GM12873 (cell line): ENCODE measurements at regions not wholly inside any gene's neighbourhood (a gene's known extent, or its start where the extent isn't known, plus 50 kb on each side); places are given as distances from the start of the nearest gene placed in this dataset.

Source experiments
- CTCF ChIP-seq: IDR thresholded peaks from 2 replicates; pipeline ENCODE4 v1.5.1; 2012; ENCODE audit warnings: low read depth, mild to moderate bottlenecking, moderate library complexity, low read length, control low read depth; ENCODE audit not compliant: insufficient read depth; ENCODE audit errors: missing control alignments

DNA sequence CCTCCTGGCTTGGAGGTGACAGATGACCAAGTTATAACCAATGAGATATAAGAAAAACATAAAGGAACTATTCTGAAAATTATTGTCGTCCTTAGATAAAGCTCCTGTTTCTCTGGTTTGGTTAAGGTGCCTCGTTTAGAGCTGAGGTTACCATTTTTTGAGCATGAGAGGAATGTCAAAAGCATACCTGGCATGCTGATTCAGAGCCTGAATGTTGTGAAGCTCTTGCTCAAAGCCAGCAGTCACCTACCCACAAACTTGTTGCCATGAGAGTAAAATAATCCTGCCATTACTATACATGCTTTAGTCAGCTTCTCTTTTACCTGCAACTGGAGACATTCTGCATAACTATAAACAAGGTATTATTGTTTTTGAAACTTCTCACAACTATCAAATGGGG, 1116.2 kb downstream of the DIAPH3 start:
- TF ChIP-seq CTCF = no peak

GRCh38 chr13:59061621-59062020, 1102.1 kb downstream of the DIAPH3 start:
- no peak for TF ChIP-seq CTCF

DNA sequence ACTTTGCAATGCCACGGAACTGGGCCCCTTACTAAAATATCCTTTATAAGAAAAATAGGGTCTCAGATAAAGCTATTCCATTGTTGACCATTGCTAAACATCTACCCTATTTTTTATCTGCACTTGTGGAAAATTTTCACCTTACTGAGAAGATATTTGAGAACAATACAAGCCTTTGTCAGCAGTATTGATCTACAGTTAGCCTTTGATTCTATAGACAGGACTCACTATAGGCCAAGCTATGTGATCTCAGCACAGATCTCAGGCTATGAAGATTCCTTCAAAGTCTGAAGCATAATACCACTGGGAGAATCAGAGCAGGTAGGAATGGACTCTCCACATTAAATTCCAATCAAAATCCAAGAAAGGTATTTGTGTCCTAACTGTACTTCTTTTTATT, 1099.7 kb downstream of the DIAPH3 start:
- TF ChIP-seq CTCF = no peak

DNA sequence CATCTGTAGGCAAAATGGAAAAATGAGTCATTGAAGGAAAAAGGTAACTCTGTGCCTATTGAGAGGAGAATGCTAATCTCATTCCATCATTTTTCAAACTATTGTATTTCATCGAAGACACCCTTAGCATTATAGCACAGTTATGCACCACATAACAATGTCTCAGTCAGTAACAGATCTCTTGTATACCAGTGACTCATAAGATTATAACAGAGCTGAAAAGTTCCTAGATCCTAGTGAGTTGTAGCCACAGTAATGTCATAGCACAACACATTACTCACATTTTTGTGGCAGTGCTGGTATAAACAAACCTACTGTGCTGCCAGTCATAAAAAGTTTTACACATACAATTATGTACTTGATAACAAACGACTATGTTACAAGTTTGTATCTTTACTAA, 1077.6 kb downstream of the DIAPH3 start:
- no peak for TF ChIP-seq CTCF

- no peak for TF ChIP-seq CTCF
Observed at GRCh38 chr13:59088716-59089115, 1075.0 kb downstream of the DIAPH3 start.

DNA sequence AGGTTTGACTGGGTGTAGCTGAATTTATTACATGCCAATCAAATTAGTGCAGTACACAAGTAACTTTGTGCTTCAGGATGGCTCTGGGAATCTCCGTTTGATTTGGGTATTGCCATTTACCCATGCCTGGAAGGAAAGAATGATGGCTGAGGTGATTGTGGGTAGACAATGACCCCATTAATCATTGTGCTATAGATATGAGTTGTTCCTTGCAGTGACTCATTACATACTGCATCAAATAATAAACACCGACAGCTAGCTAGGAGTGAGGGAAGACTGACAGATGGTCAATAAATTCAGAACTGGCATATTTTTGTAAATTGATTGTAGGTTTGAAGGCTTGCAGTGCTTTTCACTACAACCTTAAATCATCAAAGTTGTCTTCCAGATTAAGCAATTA, 1069.5 kb downstream of the DIAPH3 start:
- no peak for TF ChIP-seq CTCF

DNA sequence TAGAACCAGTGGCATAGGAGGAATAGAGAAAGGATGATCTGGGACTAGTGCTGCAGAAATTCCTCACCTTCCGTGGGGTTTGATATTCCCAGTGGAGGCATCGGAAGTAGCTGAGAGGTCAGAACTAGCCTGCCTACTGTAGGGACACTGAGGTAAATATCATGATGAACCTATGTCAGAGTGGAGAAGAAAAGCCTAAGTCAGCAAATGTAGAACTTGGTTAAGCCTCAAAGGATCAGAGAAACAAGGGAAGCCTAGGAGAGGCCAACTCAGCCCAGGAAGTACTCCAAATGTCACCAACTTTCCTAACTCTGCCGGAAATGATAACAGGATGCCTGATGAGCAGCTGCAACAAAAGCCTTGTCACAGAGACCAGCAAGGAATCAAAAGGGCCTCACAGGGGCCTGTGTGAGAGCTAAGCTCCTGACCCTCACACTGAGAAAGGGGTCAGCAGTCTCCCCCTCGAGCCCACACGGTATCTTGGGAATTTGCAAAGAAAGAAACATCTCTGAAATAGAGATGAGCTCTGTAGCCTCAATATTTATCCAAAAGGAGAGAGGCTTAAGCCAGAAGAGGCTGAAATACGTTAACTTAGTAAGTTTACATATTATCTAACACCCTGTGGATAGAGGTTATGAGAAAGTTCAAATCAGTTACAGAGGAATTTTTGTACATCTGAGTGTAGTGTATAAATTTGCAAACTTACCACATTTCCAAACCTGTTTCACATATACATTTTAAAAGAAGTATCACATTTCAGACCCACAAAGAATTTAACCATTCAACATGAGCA, 1064.3 kb downstream of the DIAPH3 start:
- TF ChIP-seq CTCF = no peak
